ENCODE measurements at regions not wholly inside any gene's neighbourhood (a gene's known extent, or its start where the extent isn't known, plus 50 kb on each side); places are given as distances from the start of the nearest gene placed in this dataset.
"Not testable (repeated sequence)": the region's sequence is repeated elsewhere in the genome, so short reads cannot be mapped to it uniquely, and the experiment has no call there.

GRCh38 chr16:22688463-22688862 lies 125.5 kb upstream of the HS3ST2 start:
- Histone ChIP-seq H3K4me1 (ENCODE audit: control insufficient read depth in 2 of 2, insufficient read depth in 2 of 2, low read length in 2 of 2) (no peaks in the 10 kb centered on the region), H3K27ac (ENCODE audit: low read depth in 1 of 2, low read length in 1 of 2) (no peak overlapping the region), H3K27me3 (ENCODE audit: control insufficient read depth in 2 of 2, insufficient read depth in 1 of 2, low read length in 1 of 2) (no peaks in the 10 kb centered on the region), H3K36me3 (ENCODE audit: control insufficient read depth in 2 of 2, insufficient read depth in 2 of 2, low read length in 1 of 2) (no peaks in the 10 kb centered on the region), H3K9me3 (ENCODE audit: control insufficient read depth in 2 of 2, insufficient read depth in 1 of 2, low read length in 1 of 2) (no peaks in the 10 kb centered on the region), H3K4me3 (ENCODE audit: low read length in 2 of 2) (no peak overlapping the region)
- WGBS = 97% methylated on average over 2 of the region's 2 CpGs
- DNase-seq (ENCODE audit: low read depth in 6 of 9, low spot score in 9 of 9) = no peak

GRCh38 chr16:22688930-22689329 lies 125.0 kb upstream of the HS3ST2 start:
- Histone ChIP-seq H3K4me1 (ENCODE audit: control insufficient read depth in 2 of 2, insufficient read depth in 2 of 2, low read length in 2 of 2) (no peaks in the 10 kb centered on the region), H3K27me3 (ENCODE audit: control insufficient read depth in 2 of 2, insufficient read depth in 1 of 2, low read length in 1 of 2) (no peaks in the 10 kb centered on the region), H3K27ac (ENCODE audit: low read depth in 1 of 2, low read length in 1 of 2) (no peak overlapping the region), H3K36me3 (ENCODE audit: control insufficient read depth in 2 of 2, insufficient read depth in 2 of 2, low read length in 1 of 2) (no peaks in the 10 kb centered on the region), H3K4me3 (ENCODE audit: low read length in 2 of 2) (no peak overlapping the region), H3K9me3 (ENCODE audit: control insufficient read depth in 2 of 2, insufficient read depth in 1 of 2, low read length in 1 of 2) (no peaks in the 10 kb centered on the region)
- no peak for DNase-seq (ENCODE audit: low read depth in 6 of 9, low spot score in 9 of 9)
- WGBS = 99% methylated on average over 1 of the region's 1 CpG

GRCh38 chr16:22691335-22691734 lies 122.6 kb upstream of the HS3ST2 start:
- WGBS = 97% methylated on average over 3 of the region's 3 CpGs

GRCh38 chr16:22692034-22692433 lies 121.9 kb upstream of the HS3ST2 start:
- H3K27ac ChIP-seq (ENCODE audit: low read depth in 1 of 2, low read length in 1 of 2) = no peak overlapping the region
- H3K9me3 ChIP-seq (ENCODE audit: control insufficient read depth in 2 of 2, insufficient read depth in 1 of 2, low read length in 1 of 2) = no peaks in the 10 kb centered on the region
- H3K4me1 ChIP-seq (ENCODE audit: control insufficient read depth in 2 of 2, insufficient read depth in 2 of 2, low read length in 2 of 2) = no peaks in the 10 kb centered on the region
- H3K36me3 ChIP-seq (ENCODE audit: control insufficient read depth in 2 of 2, insufficient read depth in 2 of 2, low read length in 1 of 2) = no peaks in the 10 kb centered on the region
- 91% methylated on average over 1 of the region's 1 CpG for WGBS
- peaks cover 0 to 4% of the 10 kb centered on the region in 2 donors for H3K27me3 ChIP-seq (ENCODE audit: control insufficient read depth in 2 of 2, insufficient read depth in 1 of 2, low read length in 1 of 2)
- DNase-seq (ENCODE audit: low read depth in 6 of 9, low spot score in 9 of 9) = no peak
- no peak overlapping the region for H3K4me3 ChIP-seq (ENCODE audit: low read length in 2 of 2)

More at GRCh38 chr16:22691335-22691734, 122.6 kb upstream of the HS3ST2 start:
- H3K4me3 ChIP-seq (ENCODE audit: low read length in 2 of 2) = no peak overlapping the region
- H3K27ac ChIP-seq (ENCODE audit: low read depth in 1 of 2, low read length in 1 of 2) = no peak overlapping the region
- peaks cover 0 to 4% of the 10 kb centered on the region in 2 donors for H3K27me3 ChIP-seq (ENCODE audit: control insufficient read depth in 2 of 2, insufficient read depth in 1 of 2, low read length in 1 of 2)
- no peaks in the 10 kb centered on the region for H3K9me3 ChIP-seq (ENCODE audit: control insufficient read depth in 2 of 2, insufficient read depth in 1 of 2, low read length in 1 of 2)
- H3K4me1 ChIP-seq (ENCODE audit: control insufficient read depth in 2 of 2, insufficient read depth in 2 of 2, low read length in 2 of 2) = no peaks in the 10 kb centered on the region
- DNase-seq (ENCODE audit: low read depth in 6 of 9, low spot score in 9 of 9) = no peak
- H3K36me3 ChIP-seq (ENCODE audit: control insufficient read depth in 2 of 2, insufficient read depth in 2 of 2, low read length in 1 of 2) = no peaks in the 10 kb centered on the region

GRCh38 chr16:22692916-22693637 lies 120.9 kb upstream of the HS3ST2 start:
- Histone ChIP-seq H3K9me3 (ENCODE audit: control insufficient read depth in 2 of 2, insufficient read depth in 1 of 2, low read length in 1 of 2) (no peaks in the 10 kb centered on the region), H3K27ac (ENCODE audit: low read depth in 1 of 2, low read length in 1 of 2) (no peak overlapping the region), H3K27me3 (ENCODE audit: control insufficient read depth in 2 of 2, insufficient read depth in 1 of 2, low read length in 1 of 2) (peaks cover 0 to 4% of the 10 kb centered on the region in 2 donors), H3K36me3 (ENCODE audit: control insufficient read depth in 2 of 2, insufficient read depth in 2 of 2, low read length in 1 of 2) (no peaks in the 10 kb centered on the region), H3K4me3 (ENCODE audit: low read length in 2 of 2) (no peak overlapping the region), H3K4me1 (ENCODE audit: control insufficient read depth in 2 of 2, insufficient read depth in 2 of 2, low read length in 2 of 2) (no peaks in the 10 kb centered on the region)
- DNase-seq (ENCODE audit: low read depth in 6 of 9, low spot score in 9 of 9) = no peak
- WGBS = 92% methylated on average over 6 of the region's 6 CpGs

- 66% methylated on average over 8 of the region's 8 CpGs for WGBS
- no peak overlapping the region for H3K4me3 ChIP-seq (ENCODE audit: low read length in 2 of 2)
- H3K36me3 ChIP-seq (ENCODE audit: control insufficient read depth in 2 of 2, insufficient read depth in 2 of 2, low read length in 1 of 2) = no peaks in the 10 kb centered on the region
- DNase-seq (ENCODE audit: low read depth in 6 of 9, low spot score in 9 of 9) = no peak
- no peak overlapping the region for H3K27ac ChIP-seq (ENCODE audit: low read depth in 1 of 2, low read length in 1 of 2)
- H3K4me1 ChIP-seq (ENCODE audit: control insufficient read depth in 2 of 2, insufficient read depth in 2 of 2, low read length in 2 of 2) = no peaks in the 10 kb centered on the region
- H3K27me3 ChIP-seq (ENCODE audit: control insufficient read depth in 2 of 2, insufficient read depth in 1 of 2, low read length in 1 of 2) = peaks cover 0 to 4% of the 10 kb centered on the region in 2 donors
- H3K9me3 ChIP-seq (ENCODE audit: control insufficient read depth in 2 of 2, insufficient read depth in 1 of 2, low read length in 1 of 2) = no peaks in the 10 kb centered on the region
These were observed 120.2 kb upstream of the HS3ST2 start for GRCh38 chr16:22693638-22694340.

- WGBS = 87% methylated on average over 6 of the region's 6 CpGs
These were observed 119.0 kb upstream of the HS3ST2 start for GRCh38 chr16:22694887-22695382.

GRCh38 chr16:22695773-22696172 lies 118.2 kb upstream of the HS3ST2 start:
- WGBS = 98% methylated on average over 7 of the region's 7 CpGs
- H3K36me3 ChIP-seq (ENCODE audit: control insufficient read depth in 2 of 2, insufficient read depth in 2 of 2, low read length in 1 of 2); H3K27ac ChIP-seq (ENCODE audit: low read depth in 1 of 2, low read length in 1 of 2); DNase-seq (ENCODE audit: low read depth in 6 of 9, low spot score in 9 of 9); H3K9me3 ChIP-seq (ENCODE audit: control insufficient read depth in 2 of 2, insufficient read depth in 1 of 2, low read length in 1 of 2); H3K4me3 ChIP-seq (ENCODE audit: low read length in 2 of 2); H3K4me1 ChIP-seq (ENCODE audit: control insufficient read depth in 2 of 2, insufficient read depth in 2 of 2, low read length in 2 of 2); H3K27me3 ChIP-seq (ENCODE audit: control insufficient read depth in 2 of 2, insufficient read depth in 1 of 2, low read length in 1 of 2): not testable (repeated sequence)

More at GRCh38 chr16:22694887-22695382, 119.0 kb upstream of the HS3ST2 start:
- no peaks in the 10 kb centered on the region for H3K9me3 ChIP-seq (ENCODE audit: control insufficient read depth in 2 of 2, insufficient read depth in 1 of 2, low read length in 1 of 2)
- H3K4me1 ChIP-seq (ENCODE audit: control insufficient read depth in 2 of 2, insufficient read depth in 2 of 2, low read length in 2 of 2) = no peaks in the 10 kb centered on the region
- peaks cover 0 to 4% of the 10 kb centered on the region in 2 donors for H3K27me3 ChIP-seq (ENCODE audit: control insufficient read depth in 2 of 2, insufficient read depth in 1 of 2, low read length in 1 of 2)
- no peak for DNase-seq (ENCODE audit: low read depth in 6 of 9, low spot score in 9 of 9)
- H3K4me3 ChIP-seq (ENCODE audit: low read length in 2 of 2) = no peak overlapping the region
- no peaks in the 10 kb centered on the region for H3K36me3 ChIP-seq (ENCODE audit: control insufficient read depth in 2 of 2, insufficient read depth in 2 of 2, low read length in 1 of 2)
- H3K27ac ChIP-seq (ENCODE audit: low read depth in 1 of 2, low read length in 1 of 2) = no peak overlapping the region

- WGBS = 96% methylated on average over 5 of the region's 5 CpGs
These were observed 114.6 kb upstream of the HS3ST2 start for GRCh38 chr16:22699356-22699755.

More at GRCh38 chr16:22699356-22699755, 114.6 kb upstream of the HS3ST2 start:
- H3K4me1 ChIP-seq (ENCODE audit: control insufficient read depth in 2 of 2, insufficient read depth in 2 of 2, low read length in 2 of 2) = no peaks in the 10 kb centered on the region
- no peaks in the 10 kb centered on the region for H3K9me3 ChIP-seq (ENCODE audit: control insufficient read depth in 2 of 2, insufficient read depth in 1 of 2, low read length in 1 of 2)
- H3K27me3 ChIP-seq (ENCODE audit: control insufficient read depth in 2 of 2, insufficient read depth in 1 of 2, low read length in 1 of 2) = peaks cover 0 to 4% of the 10 kb centered on the region in 2 donors
- no peak overlapping the region for H3K4me3 ChIP-seq (ENCODE audit: low read length in 2 of 2)
- DNase-seq (ENCODE audit: low read depth in 6 of 9, low spot score in 9 of 9) = no peak
- H3K36me3 ChIP-seq (ENCODE audit: control insufficient read depth in 2 of 2, insufficient read depth in 2 of 2, low read length in 1 of 2) = no peaks in the 10 kb centered on the region
- H3K27ac ChIP-seq (ENCODE audit: low read depth in 1 of 2, low read length in 1 of 2) = no peak overlapping the region
